HepG2 (cell line): ENCODE measurements at regions not wholly inside any gene's neighbourhood (a gene's known extent, or its start where the extent isn't known, plus 50 kb on each side); places are given as distances from the start of the nearest gene placed in this dataset.

Experiments
- DR1 ChIP-seq: sonication (generic); formaldehyde crosslinking; IDR thresholded peaks from 2 replicates; pipeline ENCODE4 v1.8.0; 2021; ENCODE audit warnings: mild to moderate bottlenecking, missing genetic modification reagents, inconsistent platforms
- PLRG1 ChIP-seq: fragments of 450-650 bp; conservative IDR thresholded peaks from 2 replicates; pipeline ENCODE4 v1.6.1; 2016
- SAFB2 ChIP-seq: sonication (generic); formaldehyde crosslinking; IDR thresholded peaks from 2 replicates; pipeline ENCODE4 v1.5.1; 2020; ENCODE audit warnings: missing genetic modification reagents, low read depth, mild to moderate bottlenecking, borderline replicate concordance
- ZNF766 ChIP-seq: sonication (generic); formaldehyde crosslinking; IDR thresholded peaks from 2 replicates; pipeline ENCODE4 v1.5.0; 2020; ENCODE audit warnings: missing genetic modification reagents, borderline replicate concordance
- TF ChIP-seq, protein P1 (sequence below): sonication (generic); formaldehyde crosslinking; conservative IDR thresholded peaks from 2 replicates; pipeline ENCODE4 v1.5.0; 2020; ENCODE audit warnings: missing genetic modification reagents
- TF ChIP-seq, protein P2 (sequence below): sonication (generic); formaldehyde crosslinking; IDR thresholded peaks from 2 replicates; pipeline ENCODE4 v1.4.0; 2020; ENCODE audit warnings: mild to moderate bottlenecking, missing genetic modification reagents, borderline replicate concordance

DNA sequence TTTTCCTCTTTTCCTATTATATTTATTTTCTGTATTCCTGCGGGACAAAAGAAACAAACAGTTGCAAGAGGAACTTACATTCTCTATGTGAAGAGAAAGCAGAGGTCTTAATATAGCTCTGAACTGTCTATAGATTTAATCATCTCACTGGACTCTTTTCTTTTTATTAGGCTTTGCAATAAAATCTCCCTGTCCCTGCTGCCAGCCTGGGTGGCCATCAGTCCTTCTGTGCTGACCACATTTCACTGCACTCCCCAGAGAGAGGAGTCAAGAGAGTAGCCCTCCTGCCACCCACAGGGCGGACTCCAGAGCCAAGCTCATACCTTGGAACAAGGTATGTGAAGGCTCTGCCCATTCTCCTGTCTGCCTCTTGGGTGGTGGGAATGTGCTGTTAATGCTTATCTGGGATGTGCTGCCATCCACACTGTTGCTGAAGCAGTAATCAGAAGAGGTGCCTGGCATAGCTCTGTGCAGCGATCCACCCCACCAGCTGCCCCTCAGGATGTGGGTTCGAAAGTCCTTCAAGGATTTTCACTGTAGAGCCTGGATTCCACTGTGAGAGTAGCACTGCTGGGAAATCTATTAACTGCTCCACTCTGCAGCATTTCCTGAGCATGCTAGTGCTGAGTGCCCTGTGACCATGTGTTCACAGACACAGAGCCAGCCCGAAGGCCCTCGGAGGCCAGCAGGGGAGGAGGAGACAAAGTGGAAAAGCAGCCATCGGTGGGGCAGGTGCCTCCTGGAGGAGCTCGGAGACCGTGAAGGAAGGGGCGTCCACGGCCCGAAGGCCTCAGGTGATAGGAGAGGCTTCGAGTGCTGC is 334.6 kb downstream of the MED10 start (continued):
- TF ChIP-seq, protein P1, sequence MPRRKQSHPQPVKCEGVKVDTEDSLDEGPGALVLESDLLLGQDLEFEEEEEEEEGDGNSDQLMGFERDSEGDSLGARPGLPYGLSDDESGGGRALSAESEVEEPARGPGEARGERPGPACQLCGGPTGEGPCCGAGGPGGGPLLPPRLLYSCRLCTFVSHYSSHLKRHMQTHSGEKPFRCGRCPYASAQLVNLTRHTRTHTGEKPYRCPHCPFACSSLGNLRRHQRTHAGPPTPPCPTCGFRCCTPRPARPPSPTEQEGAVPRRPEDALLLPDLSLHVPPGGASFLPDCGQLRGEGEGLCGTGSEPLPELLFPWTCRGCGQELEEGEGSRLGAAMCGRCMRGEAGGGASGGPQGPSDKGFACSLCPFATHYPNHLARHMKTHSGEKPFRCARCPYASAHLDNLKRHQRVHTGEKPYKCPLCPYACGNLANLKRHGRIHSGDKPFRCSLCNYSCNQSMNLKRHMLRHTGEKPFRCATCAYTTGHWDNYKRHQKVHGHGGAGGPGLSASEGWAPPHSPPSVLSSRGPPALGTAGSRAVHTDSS (CRISPR knock-in tag), result no peak
- no peak for TF ChIP-seq DR1 (CRISPR knock-in tag)
- TF ChIP-seq, protein P2, sequence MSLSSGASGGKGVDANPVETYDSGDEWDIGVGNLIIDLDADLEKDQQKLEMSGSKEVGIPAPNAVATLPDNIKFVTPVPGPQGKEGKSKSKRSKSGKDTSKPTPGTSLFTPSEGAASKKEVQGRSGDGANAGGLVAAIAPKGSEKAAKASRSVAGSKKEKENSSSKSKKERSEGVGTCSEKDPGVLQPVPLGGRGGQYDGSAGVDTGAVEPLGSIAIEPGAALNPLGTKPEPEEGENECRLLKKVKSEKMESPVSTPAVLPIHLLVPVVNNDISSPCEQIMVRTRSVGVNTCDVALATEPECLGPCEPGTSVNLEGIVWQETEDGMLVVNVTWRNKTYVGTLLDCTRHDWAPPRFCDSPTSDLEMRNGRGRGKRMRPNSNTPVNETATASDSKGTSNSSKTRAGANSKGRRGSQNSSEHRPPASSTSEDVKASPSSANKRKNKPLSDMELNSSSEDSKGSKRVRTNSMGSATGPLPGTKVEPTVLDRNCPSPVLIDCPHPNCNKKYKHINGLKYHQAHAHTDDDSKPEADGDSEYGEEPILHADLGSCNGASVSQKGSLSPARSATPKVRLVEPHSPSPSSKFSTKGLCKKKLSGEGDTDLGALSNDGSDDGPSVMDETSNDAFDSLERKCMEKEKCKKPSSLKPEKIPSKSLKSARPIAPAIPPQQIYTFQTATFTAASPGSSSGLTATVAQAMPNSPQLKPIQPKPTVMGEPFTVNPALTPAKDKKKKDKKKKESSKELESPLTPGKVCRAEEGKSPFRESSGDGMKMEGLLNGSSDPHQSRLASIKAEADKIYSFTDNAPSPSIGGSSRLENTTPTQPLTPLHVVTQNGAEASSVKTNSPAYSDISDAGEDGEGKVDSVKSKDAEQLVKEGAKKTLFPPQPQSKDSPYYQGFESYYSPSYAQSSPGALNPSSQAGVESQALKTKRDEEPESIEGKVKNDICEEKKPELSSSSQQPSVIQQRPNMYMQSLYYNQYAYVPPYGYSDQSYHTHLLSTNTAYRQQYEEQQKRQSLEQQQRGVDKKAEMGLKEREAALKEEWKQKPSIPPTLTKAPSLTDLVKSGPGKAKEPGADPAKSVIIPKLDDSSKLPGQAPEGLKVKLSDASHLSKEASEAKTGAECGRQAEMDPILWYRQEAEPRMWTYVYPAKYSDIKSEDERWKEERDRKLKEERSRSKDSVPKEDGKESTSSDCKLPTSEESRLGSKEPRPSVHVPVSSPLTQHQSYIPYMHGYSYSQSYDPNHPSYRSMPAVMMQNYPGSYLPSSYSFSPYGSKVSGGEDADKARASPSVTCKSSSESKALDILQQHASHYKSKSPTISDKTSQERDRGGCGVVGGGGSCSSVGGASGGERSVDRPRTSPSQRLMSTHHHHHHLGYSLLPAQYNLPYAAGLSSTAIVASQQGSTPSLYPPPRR (CRISPR knock-in tag), result no peak
- TF ChIP-seq PLRG1, result no peak
- TF ChIP-seq SAFB2 (CRISPR knock-in tag), result no peak
- TF ChIP-seq ZNF766 (CRISPR knock-in tag), result no peak
